H1 (cell line): ENCODE measurements at regions not wholly inside any gene's neighbourhood (a gene's known extent, or its start where the extent isn't known, plus 50 kb on each side); places are given as distances from the start of the nearest gene placed in this dataset.

Experiments used
- BCL11A ChIP-seq, 2 experiments: IDR thresholded peaks; one replicate each; pipeline ENCODE4 v1.6.1; 2011; ENCODE audit warnings: low read depth in 2 of 2, low read length in 2 of 2, mild to moderate bottlenecking in 2 of 2
- EP300 ChIP-seq, 2 experiments: IDR thresholded peaks; 1 replicate in 1 of 2; 2 replicates in 1 of 2; pipeline ENCODE4 v1.6.1; 2011 to 2012; ENCODE audit warnings: low read depth in 2 of 2, low read length in 2 of 2, mild to moderate bottlenecking in 2 of 2, borderline replicate concordance in 1 of 2, inconsistent platforms in 1 of 2, moderate library complexity in 1 of 2
- JUND ChIP-seq: IDR thresholded peaks from 2 replicates; pipeline ENCODE4 v1.6.1; 2011; ENCODE audit warnings: mild to moderate bottlenecking, improper control_type of control experiment, low read length
- NANOG ChIP-seq: IDR thresholded peaks from 2 replicates; pipeline ENCODE4 v1.6.1; 2011; ENCODE audit warnings: low read length, low read depth, mild to moderate bottlenecking, inconsistent platforms; ENCODE audit not compliant: insufficient read depth, poor library complexity, severe bottlenecking
- PHF8 ChIP-seq: fragments of 200-600 bp; sonication (generic); conservative IDR thresholded peaks from 2 replicates; pipeline ENCODE4 v1.7.1; 2012; ENCODE audit warnings: low read depth, mild to moderate bottlenecking, inconsistent platforms, low read length, moderate library complexity
- RAD21 ChIP-seq, 2 experiments: IDR thresholded peaks in 1 of 2; conservative IDR thresholded peaks in 1 of 2; 2 replicates each; pipeline ENCODE4 v1.6.1; 2011; ENCODE audit warnings: low read depth in 2 of 2, low read length in 2 of 2, improper control_type of control experiment in 1 of 2, inconsistent platforms in 1 of 2, mild to moderate bottlenecking in 1 of 2, moderate library complexity in 1 of 2
- RBBP5 ChIP-seq: IDR thresholded peaks from 2 replicates; pipeline ENCODE4 v1.7.1; 2012; ENCODE audit warnings: low read depth, mild to moderate bottlenecking, inconsistent platforms, low read length, moderate library complexity, borderline replicate concordance
- RFX5 ChIP-seq: IDR thresholded peaks from 2 replicates; pipeline ENCODE4 v1.6.1; 2011; ENCODE audit warnings: low read depth, low read length, improper control_type of control experiment, borderline replicate concordance
- SIRT6 ChIP-seq: IDR thresholded peaks from one replicate; pipeline ENCODE4 v1.7.1; 2012; ENCODE audit warnings: low read length, inconsistent platforms
- SP4 ChIP-seq: IDR thresholded peaks from 2 replicates; pipeline ENCODE4 v1.6.1; 2012; ENCODE audit warnings: low read length, inconsistent platforms
- TAF1 ChIP-seq: IDR thresholded peaks from 2 replicates; pipeline ENCODE4 v1.6.1; 2011; ENCODE audit warnings: mild to moderate bottlenecking, low read depth, low read length
- TAF7 ChIP-seq: optimal IDR thresholded peaks from 2 replicates; pipeline ENCODE3; 2011; ENCODE audit warnings: low read depth, mild to moderate bottlenecking, inconsistent platforms, low read length, moderate library complexity, borderline replicate concordance
- TBP ChIP-seq: IDR thresholded peaks from 2 replicates; pipeline ENCODE4 v1.6.1; 2011; ENCODE audit warnings: low read depth, low read length, improper control_type of control experiment

DNA sequence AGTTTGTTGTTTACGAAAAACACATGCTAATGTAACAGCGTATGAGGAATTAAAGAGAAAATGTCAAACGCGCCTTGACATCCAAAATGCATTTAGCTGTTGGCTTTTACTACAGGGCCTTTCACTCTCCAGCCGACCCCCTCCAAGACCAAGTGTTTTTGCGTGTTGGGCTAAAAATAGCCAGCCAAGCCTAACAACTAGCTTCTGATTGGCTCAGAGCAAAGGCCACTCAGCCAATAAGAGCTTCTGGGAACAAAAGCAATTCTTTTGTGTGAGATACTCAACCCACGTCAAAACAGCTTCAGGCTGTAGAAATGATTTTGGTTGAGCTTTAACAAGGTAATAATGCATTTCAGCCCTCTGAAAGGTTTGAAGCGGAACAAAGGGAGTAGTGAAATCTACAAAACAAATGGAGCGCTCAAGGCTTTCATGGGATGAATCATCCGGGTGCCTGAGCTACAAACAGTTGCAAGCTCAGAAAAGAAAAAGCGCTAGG lies 198.7 kb upstream of the DCN start (continued):
- peak; percentile 90 for TF ChIP-seq RFX5
- no peak for TF ChIP-seq RAD21 (IDR thresholded peaks at IDR 0.05 in 1 of 2, conservative IDR thresholded peaks at IDR 0.05 in 1 of 2; ENCODE audit: low read depth in 2 of 2, low read length in 2 of 2)
- peak; percentile 46 for TF ChIP-seq TBP
- TF ChIP-seq EP300 (IDR thresholded peaks at IDR 0.05; ENCODE audit: borderline replicate concordance in 1 of 2, low read depth in 2 of 2, low read length in 2 of 2): no peak
- peak; percentile 67 for TF ChIP-seq NANOG
- TF ChIP-seq JUND: peak; percentile 75
- no peak for TF ChIP-seq BCL11A (IDR thresholded peaks at IDR 0.05; ENCODE audit: low read depth in 2 of 2, low read length in 2 of 2)
- no peak for TF ChIP-seq SIRT6
- TF ChIP-seq RBBP5: peak; percentile 74; the same call in 1 of the 2 replicates
- no peak for TF ChIP-seq TAF7
- TF ChIP-seq PHF8: no peak
- TF ChIP-seq SP4: no peak
- peak; percentile 42 for TF ChIP-seq TAF1
